GM21360 (cell line): ENCODE measurements at regions not wholly inside any gene's neighbourhood (a gene's known extent, or its start where the extent isn't known, plus 50 kb on each side); places are given as distances from the start of the nearest gene placed in this dataset.
A peak's percentile ranks its signal among the peaks of the same experiment; 100 is the strongest.

Source experiments
- ATAC-seq: cut with Tn5 transposase; IDR thresholded peaks from one replicate; pipeline ENCODE4 v1.9.1; 2021; ENCODE audit warnings: mild to moderate bottlenecking, moderate library complexity; ENCODE audit not compliant: unreplicated experiment

DNA sequence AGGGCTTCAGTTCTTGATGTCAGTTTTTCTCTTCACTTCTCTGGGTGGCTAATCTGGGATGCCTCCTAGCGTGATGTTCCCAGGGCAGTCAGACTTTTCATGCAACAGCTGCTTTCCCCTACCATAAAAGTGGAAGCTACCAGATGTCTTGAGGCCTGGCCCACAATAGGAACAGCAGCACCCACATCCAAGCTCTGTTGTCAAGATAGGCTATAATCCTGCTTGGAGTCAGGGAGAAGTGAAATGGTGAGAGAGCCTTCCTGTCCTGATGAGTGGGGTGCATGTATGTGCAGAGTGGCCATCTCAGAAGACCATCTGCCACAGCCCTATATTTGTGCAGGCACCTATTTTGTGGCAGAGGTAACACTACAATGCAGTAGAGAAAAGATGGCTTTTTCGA, 108.0 kb downstream of the HTR5A start:
- ATAC-seq: no peak

DNA sequence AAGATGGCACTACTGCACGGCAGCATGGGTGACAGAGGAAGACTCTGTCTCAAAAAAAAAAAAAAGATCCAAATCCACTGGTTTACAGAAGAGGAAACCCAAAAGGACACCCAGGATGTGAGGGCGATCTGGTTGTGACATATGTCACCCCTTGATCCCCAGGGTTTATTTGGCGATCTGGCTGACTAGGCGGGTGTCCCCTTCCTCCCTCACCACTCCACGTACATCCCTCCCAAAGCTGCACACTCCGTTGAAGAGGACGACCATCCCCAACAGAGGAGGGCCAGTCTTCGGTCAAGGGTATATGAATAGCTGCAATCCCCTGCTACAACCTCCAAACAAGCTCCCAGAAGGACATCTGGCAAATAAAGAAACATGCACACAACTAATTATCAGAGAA, 111.6 kb downstream of the HTR5A start:
- ATAC-seq: no peak

DNA sequence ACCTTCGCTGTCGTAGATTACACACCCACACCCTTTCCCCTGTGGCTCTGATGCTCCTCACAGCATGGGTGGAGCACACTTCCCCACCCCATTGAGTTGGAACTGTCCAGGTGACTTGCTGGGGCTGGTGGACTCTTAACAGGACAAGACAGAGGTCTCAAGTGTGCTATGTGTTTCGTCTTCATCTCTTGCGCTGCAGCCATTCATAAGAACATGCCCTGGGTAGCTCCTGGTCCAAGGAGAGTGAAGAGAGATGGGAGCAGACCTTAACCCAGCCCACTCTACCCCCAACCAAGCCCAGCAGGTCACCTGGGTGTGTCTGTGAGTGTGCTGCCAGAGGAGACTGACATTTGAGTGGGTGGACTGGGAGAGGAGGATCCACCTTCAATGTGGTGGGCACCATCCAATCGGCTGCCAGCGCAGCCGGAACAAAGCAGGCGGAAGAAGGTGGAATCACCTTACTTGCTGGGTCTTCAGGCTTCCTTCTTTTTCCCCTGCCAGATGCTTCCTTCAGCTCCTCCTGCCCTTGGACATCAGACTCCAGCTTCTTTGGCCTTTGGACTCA, 112.4 kb downstream of the HTR5A start:
- no peak for ATAC-seq

DNA sequence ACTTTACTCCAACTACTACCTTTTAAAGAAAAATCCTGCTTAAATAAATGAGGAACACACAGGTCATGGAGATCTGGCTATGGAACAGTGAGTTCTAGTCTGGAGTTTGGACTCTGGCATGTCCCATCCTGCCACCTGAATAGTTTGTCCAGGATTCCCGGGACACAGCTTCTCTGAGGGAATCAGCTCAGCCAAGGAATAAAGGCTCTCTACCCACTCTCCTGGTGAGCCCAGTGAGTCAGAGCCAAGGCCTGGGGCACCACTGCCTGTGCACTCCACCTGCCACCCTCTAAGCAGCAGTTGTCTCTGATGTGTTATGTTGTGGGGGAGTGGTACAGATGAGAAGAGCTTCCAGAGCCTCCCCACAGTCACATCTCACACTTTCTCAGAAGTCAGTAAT, 113.5 kb downstream of the HTR5A start:
- no peak for ATAC-seq

DNA sequence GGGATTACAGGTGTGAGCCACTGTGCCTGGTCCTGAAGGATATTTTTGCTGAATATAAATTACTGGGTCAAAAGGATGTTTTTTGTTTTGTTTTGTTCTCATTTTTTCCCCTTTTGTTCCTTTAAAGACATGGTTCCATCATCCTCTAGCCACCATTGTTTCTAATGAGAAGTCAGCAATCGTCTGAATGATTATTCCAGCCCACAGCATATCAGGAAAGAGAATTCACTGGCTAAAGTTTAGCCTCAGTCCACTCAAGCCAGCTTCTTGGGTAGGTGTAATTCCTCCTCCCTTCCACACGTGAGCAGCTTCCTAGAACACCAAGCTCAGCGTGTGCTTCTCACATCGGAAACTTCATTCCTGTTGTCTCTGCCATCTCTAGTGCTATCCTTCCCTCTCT, 112.8 kb upstream of the INSIG1 start:
- ATAC-seq: no peak

DNA sequence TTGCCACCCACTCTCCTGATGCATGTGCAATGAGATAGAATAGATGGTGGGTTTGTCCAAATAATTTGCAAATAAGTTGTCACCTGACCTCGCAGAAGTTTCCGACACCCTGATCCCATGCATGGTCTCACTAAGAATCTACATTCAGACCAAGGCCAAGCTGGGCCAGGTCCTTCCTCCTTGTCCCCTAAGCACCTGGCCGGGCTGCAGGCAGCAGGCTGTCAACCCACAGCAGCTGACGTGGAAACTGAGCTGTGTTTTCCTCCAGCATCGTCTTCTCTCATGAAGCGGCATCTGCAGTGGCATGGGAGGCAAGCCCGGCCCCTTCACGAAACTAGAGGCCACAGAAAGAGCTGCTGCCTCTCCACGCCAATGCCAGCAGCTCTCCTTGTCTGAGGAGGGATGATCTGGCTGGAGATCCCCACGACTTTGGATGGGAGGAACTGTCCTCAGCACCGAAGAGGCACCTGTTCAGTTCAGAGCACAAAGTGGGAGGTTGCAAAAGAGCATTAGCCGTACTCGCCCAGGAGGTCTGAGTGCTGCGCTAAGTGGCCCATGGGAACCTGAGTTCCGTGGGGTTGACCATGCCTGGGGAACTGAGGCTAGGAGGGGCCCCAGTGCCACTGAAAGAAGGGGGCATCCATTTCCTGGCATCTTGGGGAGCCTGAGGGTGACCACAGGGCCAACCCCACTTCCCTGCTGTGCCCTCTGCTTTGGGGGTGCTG, 110.5 kb upstream of the INSIG1 start:
- ATAC-seq: no peak

DNA sequence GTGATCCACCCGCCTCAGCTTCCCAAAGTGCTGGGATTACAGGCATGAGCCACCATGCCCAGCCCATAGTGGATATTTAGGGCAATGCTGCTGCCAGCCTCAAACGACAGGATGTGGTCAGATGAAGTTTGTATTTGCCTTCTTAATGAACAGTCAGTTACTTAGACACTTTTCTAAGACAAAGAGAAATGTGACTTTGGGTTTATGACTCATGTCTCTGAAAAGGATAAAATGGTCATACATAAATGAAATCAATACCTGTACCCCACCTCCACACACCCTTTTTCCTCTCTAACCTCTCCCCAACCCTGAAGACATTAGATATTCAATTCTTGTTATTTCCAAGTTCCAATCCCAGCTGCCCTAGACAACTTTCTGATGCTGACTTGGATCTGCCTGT, 109.3 kb upstream of the INSIG1 start:
- no peak for ATAC-seq

DNA sequence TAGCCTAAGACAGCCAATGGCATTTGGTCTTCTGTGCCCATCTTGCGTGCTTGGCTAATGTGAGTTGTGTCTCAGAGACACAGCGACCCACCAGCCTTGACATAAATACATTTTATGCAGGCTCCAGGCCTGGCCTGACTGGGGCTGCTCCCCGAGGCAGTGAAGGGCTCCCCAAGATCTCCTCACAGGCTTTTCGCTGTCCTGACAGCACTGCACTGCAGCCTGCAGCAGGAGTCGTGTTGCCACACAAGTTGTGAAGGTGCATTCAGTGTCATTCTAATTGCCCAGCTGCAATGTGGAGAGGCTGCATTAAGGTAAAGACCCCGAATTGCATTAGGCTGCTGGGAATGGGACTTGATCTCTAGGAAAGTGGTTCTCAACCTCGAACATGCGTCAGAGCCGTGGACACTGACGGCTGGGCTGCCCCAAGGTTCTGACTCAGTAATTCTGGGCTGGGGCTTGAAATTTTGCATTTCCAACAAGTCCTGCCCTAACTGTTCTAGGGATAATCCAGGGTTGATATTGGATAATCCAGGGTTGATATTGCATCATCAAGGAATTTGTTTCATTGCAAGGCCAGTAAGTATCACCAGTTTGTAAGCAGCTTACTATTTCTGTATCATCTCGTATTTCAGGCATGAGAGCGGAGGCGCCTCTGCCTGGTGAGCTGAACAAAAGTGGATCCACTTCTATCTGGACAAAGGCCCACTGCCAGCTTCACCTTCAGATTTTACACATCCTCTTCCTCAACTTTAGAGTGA, 108.7 kb upstream of the INSIG1 start:
- ATAC-seq: no peak

DNA sequence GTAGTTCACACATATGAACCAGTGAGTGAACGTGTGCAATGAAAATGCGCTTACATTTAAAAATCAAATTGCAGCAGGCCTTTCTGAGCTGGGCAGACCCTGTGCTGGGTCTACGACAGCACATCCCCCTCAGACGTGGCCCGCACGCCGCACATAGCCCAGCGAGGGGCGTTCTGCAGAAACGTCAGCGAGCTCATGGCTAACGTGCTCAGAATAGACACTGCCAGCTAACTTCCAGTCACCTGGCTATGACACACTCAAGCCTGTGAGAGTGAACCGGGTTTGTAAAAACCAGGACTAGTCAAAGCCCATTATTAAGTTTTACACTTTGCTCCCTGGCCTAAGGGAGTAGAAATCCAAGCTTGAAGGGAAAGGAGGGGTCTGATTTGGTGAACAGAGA, 108.1 kb upstream of the INSIG1 start:
- no peak for ATAC-seq

DNA sequence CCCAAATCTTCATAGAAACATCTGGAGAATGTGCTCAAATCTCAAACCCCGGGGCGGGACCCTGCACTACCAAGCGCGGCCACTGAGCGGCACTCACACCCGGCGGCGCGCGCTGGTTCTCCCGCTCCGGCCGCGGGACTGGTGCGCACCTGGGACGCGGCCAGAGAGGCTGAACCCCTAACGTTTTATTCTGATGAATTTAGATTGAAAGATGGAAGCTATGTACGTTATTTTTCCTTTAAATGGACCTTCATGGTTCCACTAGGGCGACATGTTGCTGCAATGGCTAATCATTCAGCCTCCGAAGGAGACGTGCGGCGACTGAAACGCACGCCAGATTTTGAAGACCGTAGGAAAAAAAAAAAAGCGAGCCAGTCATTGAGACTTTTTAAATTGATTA, 107.0 kb upstream of the INSIG1 start:
- ATAC-seq: peak; percentile 75

DNA sequence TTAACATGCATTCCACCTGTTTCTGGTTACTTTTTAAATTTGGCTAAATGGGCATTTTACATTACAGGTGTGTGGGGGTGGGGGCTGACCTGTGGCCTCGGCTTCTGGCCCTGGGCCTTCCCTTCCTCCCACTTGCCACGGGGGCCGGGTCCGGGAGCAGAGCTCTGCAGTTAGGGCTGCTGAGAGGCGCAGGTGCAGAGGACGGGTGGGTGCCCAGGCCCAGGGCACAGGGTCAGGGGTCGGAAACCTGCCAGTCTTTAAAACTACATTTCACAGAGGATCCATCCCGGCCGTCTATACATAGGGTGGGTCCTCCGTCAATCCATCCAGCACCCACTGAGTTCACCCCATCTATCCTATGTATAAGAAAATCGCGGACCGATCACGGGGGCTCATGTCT, 106.5 kb upstream of the INSIG1 start:
- ATAC-seq: no peak

DNA sequence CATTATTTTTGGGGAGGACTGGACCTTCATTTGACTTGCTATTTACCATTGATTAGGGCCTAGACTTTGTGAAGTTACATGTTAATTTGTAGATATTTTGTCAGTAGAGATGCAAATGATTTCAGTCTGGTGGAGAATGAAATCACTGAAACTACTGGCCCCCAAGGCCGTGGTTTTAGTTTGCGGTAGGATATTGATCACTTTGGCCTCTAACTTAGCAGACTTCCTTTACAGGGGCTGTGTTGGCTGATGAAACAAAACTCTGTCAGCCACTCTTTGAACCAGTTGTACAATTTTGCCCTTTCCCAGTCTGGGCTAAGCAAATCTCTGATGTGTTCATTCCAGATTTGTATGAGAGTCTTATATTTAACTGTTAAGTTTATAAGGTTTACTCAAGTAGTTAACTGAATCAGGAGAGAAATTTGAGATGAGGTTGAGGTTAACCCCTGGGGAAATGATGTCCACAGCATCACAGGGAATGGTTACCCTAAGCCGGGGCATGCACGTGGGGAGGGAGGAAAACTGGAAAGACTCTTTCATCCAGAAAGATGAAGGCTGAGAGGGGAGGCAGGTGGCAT, 105.7 kb upstream of the INSIG1 start:
- ATAC-seq: no peak

DNA sequence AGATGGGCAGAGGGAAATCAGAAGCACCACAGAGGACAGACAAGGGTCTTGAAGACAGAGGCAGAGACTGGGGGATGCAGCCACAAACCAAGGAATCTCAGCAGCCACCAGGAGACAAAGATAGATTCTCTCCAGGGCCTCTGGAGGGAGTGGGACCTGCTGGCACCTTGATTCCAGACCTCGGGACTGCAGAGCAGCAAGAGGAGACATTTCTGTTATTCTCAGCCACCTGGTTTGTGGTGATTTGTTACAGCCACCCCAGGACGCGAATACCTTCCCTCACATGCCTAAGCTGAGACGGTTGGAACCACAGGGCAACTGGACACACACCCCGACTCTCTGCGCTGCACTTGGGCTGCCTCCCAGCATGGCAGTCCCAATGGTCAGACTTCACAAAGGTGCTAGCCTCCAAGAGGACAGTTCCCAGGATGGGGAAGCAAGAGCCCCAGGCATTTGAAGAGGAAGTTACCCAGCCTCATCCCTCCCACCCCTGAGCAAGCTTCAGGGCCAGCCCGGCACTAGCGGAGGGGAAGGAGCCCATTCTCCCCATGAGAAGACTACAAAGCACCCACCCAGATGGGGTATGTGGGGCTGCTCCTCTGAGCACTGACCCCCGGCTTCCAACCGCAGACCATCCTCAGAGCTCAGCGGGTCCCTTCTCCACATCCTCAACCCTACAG, 104.6 kb upstream of the INSIG1 start:
- no peak for ATAC-seq

DNA sequence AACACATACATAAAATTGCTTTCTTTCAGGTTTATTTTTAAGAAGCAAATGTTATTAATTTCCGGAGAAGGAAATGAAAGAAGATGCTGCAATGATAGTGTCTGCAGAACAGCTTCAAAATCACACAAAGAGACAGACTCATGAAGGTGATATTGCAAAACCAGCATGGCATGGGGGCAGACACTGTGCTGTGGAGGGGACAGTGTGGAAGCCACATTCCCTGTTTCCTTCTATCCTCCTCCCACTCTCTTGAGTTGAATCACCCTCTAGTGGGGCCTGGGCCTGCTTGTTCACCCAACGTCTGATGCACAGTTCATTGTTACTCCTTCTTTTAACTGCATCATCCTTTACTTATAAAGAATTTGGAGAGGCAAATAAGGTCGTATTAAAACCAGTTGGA, 104.0 kb upstream of the INSIG1 start:
- ATAC-seq: no peak

DNA sequence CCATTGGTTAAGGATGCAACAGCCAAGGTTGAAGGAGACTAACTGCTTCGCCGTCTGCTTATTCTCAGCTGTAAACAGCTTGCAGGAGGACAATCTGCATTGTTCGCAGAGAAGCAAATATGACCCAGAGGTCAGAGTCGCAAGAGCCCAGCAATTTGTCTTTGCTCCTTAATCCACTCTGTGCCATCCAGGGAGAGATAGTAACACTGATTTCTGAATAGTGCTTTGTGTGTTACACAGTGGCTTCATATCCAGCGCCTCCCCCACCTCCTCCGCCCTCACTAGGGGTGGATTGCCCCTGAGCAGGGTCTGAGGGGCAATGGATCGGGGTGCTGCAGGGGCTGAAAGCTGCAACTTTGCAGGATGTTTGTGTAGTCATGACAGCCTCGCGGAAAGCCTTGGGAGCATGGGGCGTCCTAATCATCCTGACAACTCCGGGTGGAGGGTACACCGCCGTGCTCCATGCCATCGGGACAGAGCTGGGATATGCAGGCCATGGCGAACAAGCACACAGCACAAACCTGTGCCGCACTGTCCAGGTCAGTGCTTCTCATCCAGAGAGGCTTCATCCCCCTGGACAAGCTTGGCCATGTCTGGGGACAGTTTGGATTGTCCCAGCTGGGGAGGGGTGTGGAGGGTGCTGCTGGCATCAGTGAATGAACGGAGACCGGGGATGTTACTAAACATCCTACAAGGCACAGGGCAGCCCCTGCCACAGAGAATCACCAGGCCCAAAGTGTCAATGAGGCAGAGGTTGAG, 103.1 kb upstream of the INSIG1 start:
- ATAC-seq: no peak

DNA sequence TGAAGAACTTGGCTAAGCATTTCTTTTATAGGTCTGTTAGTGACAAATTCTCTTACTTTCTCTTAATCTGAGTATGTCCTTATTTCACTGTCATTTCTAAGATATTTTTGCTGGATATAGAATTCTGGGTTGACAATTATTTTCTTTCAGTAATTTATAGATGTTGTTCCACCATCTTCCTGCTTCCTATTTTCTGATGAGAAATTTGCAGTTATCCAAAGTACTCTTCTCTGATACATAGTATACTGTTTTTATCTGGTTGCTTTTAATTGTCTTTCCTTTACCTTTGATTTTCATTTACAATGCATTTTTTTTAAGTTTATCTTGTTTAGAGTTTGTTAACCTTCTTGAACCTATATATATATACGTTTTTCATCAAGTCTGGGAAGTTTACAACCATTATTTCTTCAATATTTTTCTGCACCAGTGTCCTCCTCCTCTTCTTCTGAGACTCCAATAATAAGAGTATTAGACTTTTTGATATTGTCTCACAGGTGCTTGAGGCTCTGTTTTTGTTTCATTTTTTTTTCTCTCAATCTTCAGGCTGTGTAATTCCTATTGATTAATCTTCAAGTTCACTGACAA, 101.6 kb upstream of the INSIG1 start:
- ATAC-seq: no peak

DNA sequence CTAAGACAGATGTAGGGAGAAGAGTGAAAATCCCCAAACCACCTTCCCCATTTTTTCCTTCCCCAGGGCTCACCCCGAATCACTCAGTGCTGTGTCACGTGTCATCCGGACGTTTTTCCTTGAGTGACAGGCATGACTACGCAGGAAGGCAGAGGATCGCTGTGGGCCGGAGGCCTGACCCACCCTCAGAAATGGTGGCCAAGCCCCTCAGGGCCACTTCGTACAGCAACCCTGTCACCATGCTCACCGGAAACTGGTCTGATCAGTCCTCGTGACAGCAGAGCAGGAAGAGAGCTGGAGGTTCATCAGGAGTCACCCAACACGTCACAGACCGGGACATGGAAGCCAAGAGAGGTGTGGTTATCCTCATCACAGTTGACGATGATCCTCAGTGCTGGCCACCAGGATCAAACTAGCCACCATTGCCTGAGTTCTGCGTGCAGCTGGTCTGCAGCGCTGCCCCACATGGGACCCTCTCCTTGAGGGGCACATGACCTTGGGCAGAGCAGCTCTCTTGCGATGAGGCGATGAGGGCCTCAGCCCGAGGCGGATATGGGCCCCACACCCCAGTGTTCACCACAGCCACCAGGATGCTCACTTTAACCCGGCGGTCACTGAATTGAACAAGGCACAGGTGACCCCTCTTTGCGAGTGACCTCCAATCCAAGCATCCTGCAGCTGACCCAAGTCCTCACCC, 99.3 kb upstream of the INSIG1 start:
- ATAC-seq: no peak

DNA sequence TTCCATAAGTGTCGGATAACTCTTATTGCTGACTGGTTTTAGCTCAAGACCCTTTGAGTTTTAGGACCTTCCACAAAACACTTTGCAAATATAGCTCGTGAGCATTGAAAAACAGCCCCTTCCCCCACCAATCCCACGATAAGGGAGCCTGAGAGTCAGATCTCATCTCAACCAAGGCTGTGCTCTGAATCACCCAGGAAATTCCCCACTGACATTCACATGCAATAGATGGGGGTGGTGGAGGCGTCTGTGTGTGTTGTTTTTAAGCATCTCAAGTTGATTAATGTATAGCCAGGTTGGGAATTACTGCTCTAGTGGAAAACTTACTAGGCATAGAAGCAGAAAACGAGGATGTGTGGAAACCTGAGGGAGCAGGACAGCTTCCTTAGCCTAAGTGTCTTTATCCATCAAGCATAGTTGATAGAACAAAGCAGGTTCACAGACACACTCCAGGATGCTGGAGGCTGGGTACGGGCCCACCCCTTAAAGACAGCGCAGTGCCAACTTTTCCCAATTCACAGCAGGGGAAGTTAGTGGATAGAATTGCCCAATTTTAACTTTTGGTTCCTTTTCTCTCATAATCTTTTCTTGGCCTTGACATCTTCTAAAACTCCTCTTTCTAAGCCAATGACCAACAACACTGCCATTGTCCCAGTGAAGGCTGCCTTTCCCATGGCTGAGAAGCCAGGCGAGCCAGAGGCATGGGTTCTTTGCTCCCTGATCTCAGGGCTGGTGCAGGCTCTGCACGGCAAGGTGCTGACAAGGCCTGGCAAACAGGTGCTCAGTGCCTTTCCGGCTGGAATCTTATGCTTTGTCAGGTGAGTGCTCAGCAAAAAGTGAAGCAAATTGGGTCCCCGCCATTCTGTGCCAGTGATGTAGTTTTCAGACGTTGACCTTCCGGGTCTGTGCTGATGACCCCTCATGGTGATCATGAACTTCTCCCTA, 98.5 kb upstream of the INSIG1 start:
- peak; percentile 63 for ATAC-seq
